Omental fat pad (tissue), 3 donors: ENCODE measurements at regions not wholly inside any gene's neighbourhood (a gene's known extent, or its start where the extent isn't known, plus 50 kb on each side); places are given as distances from the start of the nearest gene placed in this dataset.

ENCODE experiments used
- ATAC-seq: fragments of 150-250 bp; one replicate; pipeline ENCODE4 v1.9.1; 2016; ENCODE audit warnings: mild to moderate bottlenecking, moderate library complexity; ENCODE audit not compliant: low FRiP score
- DNase-seq: peaks from one replicate; pipeline ENCODE4 v3.0.0-alpha.2; 2019; ENCODE audit warnings: low spot score
- TF ChIP-seq, protein P1 (sequence below), 3 donors: fragments of 450-650 bp; IDR thresholded peaks; one replicate each; pipeline ENCODE4 v1.5.1; 2016 to 2017; ENCODE audit warnings: antibody characterized with exemption in 3 of 3, mild to moderate bottlenecking in 3 of 3, moderate library complexity in 2 of 3

DNA sequence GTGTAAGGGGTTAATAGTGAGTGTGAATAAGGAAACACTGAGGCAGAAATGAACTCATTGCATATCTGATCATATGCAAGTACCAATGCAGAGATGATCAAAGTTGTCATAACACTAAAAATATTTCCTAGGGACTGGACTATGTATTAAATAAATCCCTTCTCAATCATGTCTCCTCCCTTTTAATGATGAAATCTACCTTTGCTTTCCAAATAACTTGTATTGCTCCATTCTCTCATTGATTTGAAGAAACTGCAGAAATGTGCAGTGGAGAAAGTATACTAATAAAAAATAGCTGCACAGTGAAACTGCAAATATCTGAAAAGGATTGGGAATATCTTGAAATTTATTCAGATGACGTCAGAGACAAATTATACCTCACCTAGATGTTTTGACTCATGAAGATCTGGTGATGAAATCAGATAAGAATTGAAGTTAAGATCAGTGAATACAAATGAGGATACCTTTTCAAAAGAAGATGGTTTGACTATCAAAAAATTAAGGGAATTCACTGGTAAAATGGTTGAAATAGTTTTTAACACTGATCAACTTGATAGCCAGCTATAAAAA is 1264.9 kb upstream of the USP15 start:
- ATAC-seq, result no peak
- DNase-seq, result no peak
- TF ChIP-seq, protein P1, sequence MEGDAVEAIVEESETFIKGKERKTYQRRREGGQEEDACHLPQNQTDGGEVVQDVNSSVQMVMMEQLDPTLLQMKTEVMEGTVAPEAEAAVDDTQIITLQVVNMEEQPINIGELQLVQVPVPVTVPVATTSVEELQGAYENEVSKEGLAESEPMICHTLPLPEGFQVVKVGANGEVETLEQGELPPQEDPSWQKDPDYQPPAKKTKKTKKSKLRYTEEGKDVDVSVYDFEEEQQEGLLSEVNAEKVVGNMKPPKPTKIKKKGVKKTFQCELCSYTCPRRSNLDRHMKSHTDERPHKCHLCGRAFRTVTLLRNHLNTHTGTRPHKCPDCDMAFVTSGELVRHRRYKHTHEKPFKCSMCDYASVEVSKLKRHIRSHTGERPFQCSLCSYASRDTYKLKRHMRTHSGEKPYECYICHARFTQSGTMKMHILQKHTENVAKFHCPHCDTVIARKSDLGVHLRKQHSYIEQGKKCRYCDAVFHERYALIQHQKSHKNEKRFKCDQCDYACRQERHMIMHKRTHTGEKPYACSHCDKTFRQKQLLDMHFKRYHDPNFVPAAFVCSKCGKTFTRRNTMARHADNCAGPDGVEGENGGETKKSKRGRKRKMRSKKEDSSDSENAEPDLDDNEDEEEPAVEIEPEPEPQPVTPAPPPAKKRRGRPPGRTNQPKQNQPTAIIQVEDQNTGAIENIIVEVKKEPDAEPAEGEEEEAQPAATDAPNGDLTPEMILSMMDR (IDR thresholded peaks at IDR 0.05), result no peak

DNA sequence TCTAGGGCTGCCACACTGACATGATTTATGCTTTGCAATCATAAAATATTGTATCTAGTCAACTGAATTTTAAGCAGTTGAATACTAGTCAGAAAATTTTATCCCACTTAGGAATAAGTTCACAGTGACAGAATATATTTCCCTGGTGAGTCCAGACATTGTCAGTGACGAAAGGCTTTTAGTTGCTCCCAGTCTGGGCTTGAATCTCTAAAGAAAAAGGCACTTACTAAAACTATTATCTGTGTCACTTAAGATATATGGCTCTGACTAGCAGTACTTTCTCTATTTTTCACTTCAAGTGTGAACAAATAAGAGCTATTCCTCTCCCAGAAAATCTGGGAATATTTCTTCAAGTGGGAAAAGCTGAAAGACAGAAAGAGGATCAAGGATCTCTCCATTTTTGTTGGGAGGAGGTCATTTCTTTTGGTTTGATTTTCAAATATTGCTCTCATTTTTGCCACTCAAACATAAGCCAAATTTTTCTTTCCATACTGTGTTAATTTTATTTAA is 1262.3 kb upstream of the USP15 start:
- ATAC-seq, result no peak
- no peak for DNase-seq

DNA sequence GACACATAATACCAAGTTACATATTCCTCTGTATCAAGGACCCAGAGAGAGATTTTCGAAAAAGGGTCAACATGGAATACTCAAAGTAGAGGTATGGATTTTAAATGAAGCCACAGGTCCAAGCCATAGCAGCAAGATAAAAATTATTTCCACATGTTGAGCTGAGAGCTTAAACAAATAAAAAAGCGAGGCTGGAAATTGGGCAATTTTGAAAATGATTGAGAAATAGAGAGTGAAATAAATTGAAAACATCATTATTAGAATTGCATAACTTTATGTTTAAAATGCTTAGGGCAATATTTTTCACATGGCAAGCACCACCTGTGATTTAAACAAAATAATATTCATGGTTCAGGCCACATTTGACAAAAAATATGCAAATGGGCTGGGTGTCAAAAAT is 1251.0 kb upstream of the USP15 start:
- no peak for DNase-seq
- ATAC-seq, result no peak
- TF ChIP-seq, protein P1 (IDR thresholded peaks at IDR 0.05), result no peak

More for the DNA sequence above, 1262.3 kb upstream of the USP15 start:
- TF ChIP-seq, protein P1 (IDR thresholded peaks at IDR 0.05), result no peak

DNA sequence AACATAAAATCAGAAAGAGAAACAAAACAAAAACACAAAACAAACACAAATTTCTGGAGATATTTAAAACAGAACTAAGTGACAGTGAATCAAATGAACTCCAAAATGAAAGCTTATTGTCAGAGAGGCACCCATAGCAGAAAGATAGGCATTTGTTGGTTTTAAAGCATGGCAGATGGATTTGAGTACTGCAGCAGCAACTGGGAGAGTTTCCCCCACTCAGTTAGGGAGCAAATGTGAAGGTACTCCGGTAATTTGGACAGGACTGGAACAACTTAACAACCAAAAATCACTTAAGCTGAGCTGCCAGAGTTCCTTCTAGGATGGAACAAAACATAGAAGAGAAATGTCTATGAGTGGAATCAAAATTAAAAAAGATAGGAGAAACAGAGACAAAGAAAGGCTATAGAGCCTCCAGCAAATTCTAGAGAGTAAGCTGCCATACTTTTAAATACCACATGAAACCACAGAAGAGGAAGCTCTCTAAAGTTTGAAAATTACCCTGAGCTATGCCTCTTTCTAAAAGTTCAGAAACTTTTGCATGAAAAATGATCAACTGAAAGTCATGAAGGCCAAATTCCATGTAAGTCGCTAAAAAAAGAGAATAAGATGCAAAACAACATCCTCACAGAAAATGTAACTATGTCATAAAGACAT is 1248.3 kb upstream of the USP15 start:
- no peak for ATAC-seq

DNA sequence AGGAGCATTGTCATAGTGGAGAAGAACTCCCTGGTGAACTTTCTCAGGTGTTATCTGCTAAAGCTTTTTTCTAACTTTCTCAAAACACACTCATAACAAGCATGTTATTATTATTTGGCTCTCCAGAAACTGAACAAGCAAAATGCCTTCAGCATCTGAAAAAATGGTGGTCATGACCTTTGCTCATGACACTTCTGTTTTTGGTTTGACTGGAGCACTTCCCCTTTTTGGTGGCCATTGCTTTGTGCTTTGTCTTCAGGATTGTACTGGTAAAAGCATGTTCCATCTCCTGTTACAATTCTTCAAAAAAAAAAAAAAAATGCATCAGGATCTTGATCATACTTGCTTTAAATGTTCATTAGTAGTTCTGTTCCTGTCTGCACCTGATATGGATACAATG is 1241.6 kb upstream of the USP15 start:
- TF ChIP-seq, protein P1 (IDR thresholded peaks at IDR 0.05), result no peak
- no peak for ATAC-seq
- DNase-seq, result no peak

More for the DNA sequence above, 1248.3 kb upstream of the USP15 start:
- TF ChIP-seq, protein P1 (IDR thresholded peaks at IDR 0.05), result no peak
- DNase-seq, result no peak

DNA sequence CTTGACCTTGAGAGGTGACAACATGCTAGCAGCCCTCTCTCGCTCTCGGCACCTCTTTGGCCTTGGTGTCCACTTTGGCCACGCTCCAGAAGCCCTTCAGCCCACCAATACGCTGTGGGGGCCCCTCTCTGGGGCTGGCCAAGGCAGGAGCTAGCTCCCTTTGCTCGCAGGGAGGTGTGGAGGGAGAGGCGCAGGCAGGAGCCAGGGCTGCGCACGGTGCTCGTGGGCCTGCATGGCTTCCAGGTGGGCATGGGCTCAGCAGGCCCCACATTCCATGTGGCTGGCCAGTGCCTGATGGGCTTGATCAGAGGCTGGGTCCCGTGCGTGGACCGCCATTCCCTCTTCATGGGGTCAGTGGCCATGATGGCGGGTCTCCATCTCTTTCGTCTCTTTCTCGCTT is 1237.0 kb upstream of the USP15 start:
- TF ChIP-seq, protein P1 (IDR thresholded peaks at IDR 0.05), result no peak
- DNase-seq, result no peak
- no peak for ATAC-seq

DNA sequence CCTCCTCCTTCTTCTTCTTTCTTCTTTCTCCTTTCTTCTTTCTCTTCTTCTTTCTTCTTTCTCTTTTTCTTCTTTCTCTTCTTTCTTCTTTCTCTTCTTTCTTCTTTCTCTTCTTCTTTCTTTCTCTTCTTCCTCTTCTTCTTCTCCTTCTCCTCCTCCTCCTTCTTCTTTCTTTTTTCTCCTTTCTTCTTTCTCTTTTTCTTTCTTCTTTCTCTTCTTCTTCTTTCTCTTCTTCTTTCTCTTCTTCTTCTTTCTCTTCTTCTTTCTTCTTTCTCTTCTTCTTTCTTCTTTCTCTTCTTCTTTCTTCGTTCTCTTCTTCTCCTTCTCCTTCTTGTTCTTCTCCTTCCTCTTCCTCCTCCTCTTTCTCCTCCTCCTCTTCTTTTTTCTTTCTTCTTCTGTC is 1230.7 kb upstream of the USP15 start:
- DNase-seq, result no peak
- TF ChIP-seq, protein P1 (IDR thresholded peaks at IDR 0.05), result no peak
- ATAC-seq, result no peak
